ENCODE measurements at regions not wholly inside any gene's neighbourhood (a gene's known extent, or its start where the extent isn't known, plus 50 kb on each side); places are given as distances from the start of the nearest gene placed in this dataset.
"Not testable (repeated sequence)": the region's sequence is repeated elsewhere in the genome, so short reads cannot be mapped to it uniquely, and the experiment has no call there.

DNA sequence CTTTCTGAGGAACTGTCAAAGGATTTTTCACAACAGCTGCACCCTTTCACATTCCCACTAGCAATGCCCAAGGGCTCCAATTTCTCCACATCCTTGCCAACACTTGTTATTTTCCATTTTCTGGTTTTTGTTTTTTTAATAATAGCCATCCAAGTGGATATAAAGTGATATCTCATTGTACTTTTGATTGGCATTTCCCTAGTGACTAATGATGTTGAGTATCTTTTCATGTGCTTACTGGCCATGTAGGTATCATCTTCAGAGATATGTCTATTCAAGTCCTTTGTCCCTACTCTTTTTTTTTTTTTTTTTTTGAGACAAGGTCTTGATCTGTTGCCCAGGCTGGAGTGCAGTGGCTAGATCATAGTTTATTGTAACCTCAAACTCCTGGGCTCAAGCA lies 115.8 kb upstream of the HAND1 start:
- H3K27ac ChIP-seq (ENCODE audit: low read length), result no peak overlapping the region
- no peaks in the 10 kb centered on the region for H3K4me1 ChIP-seq (ENCODE audit: control insufficient read depth, insufficient read depth, low read length)
- H3K4me3 ChIP-seq (ENCODE audit: low read length), result no peak overlapping the region
- no peaks in the 10 kb centered on the region for H3K9me3 ChIP-seq (ENCODE audit: control insufficient read depth, low read depth, low read length)
- no peak for DNase-seq
- H3K27me3 ChIP-seq (ENCODE audit: control insufficient read depth, insufficient read depth, low read length), result peaks cover 11% of the 10 kb centered on the region
- no peaks in the 10 kb centered on the region for H3K36me3 ChIP-seq (ENCODE audit: control insufficient read depth, insufficient read depth, low read length)

DNA sequence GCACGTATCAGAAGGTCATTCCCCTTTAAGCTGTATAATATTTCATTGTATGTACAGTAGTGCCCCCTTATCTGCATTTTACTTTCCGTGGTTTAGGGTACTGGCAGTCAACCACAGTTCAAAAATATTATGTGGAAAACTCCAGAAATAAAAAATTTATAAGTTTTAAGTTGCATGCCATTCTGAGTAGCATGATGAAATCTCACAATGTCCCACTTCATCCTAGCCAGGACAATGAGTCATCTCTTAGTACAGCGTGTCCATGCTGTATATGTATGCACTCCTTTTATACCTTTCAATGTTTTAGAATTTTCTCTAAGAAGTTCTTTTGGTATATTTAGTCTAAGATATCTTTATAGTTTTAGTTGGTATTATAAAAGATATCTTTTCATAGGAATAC lies 115.0 kb upstream of the HAND1 start:
- no peak overlapping the region for H3K4me3 ChIP-seq (ENCODE audit: low read length)
- WGBS (ENCODE audit: insufficient coverage, low lambda C conversion rate), result 71% methylated on average over 1 of the region's 3 CpGs
- no peaks in the 10 kb centered on the region for H3K4me1 ChIP-seq (ENCODE audit: control insufficient read depth, insufficient read depth, low read length)
- no peak for DNase-seq
- peaks cover 13% of the 10 kb centered on the region for H3K27me3 ChIP-seq (ENCODE audit: control insufficient read depth, insufficient read depth, low read length)
- H3K27ac ChIP-seq (ENCODE audit: low read length), result no peak overlapping the region
- H3K36me3 ChIP-seq (ENCODE audit: control insufficient read depth, insufficient read depth, low read length), result no peaks in the 10 kb centered on the region
- no peaks in the 10 kb centered on the region for H3K9me3 ChIP-seq (ENCODE audit: control insufficient read depth, low read depth, low read length)

DNA sequence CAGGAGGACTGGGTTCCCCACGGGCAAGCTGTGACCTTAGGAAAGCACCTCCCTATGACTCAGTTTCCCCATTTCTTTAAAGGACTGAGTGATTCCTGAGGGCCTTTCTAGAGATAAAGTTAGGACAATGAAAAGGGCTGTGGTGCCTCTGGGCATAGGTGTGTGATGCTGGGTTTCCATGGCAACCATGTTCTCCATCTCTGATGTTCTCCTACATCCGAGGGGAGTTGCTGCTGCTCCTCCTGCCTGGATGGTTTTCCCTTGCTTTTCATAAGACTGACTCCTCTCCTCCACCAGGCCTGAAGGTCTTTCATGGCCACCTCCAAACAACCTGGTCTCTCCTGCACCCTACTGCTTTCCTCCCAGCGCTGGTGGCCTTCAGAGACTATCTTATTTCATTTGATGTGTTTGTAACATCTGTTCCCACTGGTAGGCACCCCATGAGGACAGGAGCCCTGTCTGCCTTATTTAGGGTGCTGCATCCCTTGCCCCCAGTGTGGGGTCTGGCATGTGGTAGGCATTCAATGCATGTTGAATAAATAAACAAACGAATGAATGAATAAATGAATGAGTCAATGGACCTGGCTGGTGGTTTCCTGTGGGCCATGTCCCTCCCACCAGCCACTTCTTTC lies 112.2 kb upstream of the HAND1 start:
- H3K9me3 ChIP-seq (ENCODE audit: control insufficient read depth, low read depth, low read length), result no peaks in the 10 kb centered on the region
- no peak for DNase-seq
- WGBS (ENCODE audit: insufficient coverage, low lambda C conversion rate), result 80% methylated on average over 1 of the region's 4 CpGs

DNA sequence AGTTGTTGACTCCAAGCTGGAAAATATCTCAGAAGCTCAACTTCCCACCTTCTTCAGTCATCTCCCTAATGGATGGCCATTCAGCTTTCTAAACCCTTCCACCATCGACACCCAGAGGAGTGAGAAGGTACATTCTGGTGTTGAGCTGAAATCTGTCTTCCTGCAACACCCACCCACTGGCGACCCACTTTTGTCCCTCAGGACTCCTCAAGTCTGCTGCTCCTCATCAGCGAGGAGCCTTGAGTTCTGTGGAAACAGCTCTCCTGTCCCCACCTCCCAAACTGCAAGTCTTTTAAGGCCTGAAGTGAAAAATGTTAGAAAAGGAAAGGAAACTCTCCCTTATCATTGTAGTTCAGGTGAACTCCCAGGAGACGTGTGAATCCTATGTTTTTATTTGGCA lies 111.5 kb upstream of the HAND1 start:
- no peak for DNase-seq
- H3K27me3 ChIP-seq (ENCODE audit: control insufficient read depth, insufficient read depth, low read length), result peaks cover 16% of the 10 kb centered on the region
- no CpG with 5 or more reads among the region's 4 CpGs for WGBS (ENCODE audit: insufficient coverage, low lambda C conversion rate)
- no peaks in the 10 kb centered on the region for H3K4me1 ChIP-seq (ENCODE audit: control insufficient read depth, insufficient read depth, low read length)
- no peaks in the 10 kb centered on the region for H3K36me3 ChIP-seq (ENCODE audit: control insufficient read depth, insufficient read depth, low read length)
- H3K9me3 ChIP-seq (ENCODE audit: control insufficient read depth, low read depth, low read length), result no peaks in the 10 kb centered on the region
- H3K27ac ChIP-seq (ENCODE audit: low read length), result no peak overlapping the region
- H3K4me3 ChIP-seq (ENCODE audit: low read length), result no peak overlapping the region

More for the DNA sequence above, 112.2 kb upstream of the HAND1 start:
- no peaks in the 10 kb centered on the region for H3K36me3 ChIP-seq (ENCODE audit: control insufficient read depth, insufficient read depth, low read length)
- peaks cover 16% of the 10 kb centered on the region for H3K27me3 ChIP-seq (ENCODE audit: control insufficient read depth, insufficient read depth, low read length)
- H3K27ac ChIP-seq (ENCODE audit: low read length), result no peak overlapping the region
- no peak overlapping the region for H3K4me3 ChIP-seq (ENCODE audit: low read length)
- no peaks in the 10 kb centered on the region for H3K4me1 ChIP-seq (ENCODE audit: control insufficient read depth, insufficient read depth, low read length)

DNA sequence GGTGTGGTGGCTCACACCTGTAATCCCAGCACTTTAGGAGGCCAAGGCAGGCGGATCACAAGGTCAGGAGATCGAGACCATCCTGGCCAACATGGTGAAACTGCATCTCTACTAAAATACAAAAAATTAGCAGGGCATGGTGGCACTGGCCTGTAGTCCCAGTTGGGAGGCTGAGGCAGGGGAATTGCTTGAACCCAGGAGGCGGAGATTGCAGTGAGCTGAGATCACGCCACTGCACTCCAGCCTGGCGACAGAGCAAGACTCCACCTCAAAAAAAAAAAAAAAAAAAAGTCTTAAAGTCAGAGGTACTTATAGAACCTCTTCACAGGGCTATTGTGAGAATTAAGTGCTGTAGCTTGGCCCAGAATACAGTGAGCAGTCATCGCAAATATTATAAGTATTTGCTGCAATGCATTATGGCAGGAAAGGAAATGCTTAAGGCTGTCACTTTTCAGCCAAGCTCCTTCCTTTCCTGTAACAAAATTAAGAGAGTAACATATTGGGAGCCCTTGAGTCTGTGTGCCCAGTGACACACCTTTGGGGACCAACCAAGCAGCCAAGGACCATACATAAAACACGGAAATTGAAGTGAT lies 110.9 kb upstream of the HAND1 start:
- H3K36me3 ChIP-seq (ENCODE audit: control insufficient read depth, insufficient read depth, low read length); H3K9me3 ChIP-seq (ENCODE audit: control insufficient read depth, low read depth, low read length); H3K4me1 ChIP-seq (ENCODE audit: control insufficient read depth, insufficient read depth, low read length); DNase-seq; H3K27ac ChIP-seq (ENCODE audit: low read length); H3K4me3 ChIP-seq (ENCODE audit: low read length): not testable (repeated sequence)
- no CpG with 5 or more reads among the region's 7 CpGs for WGBS (ENCODE audit: insufficient coverage, low lambda C conversion rate)
- peaks cover 18% of the 10 kb centered on the region for H3K27me3 ChIP-seq (ENCODE audit: control insufficient read depth, insufficient read depth, low read length)

DNA sequence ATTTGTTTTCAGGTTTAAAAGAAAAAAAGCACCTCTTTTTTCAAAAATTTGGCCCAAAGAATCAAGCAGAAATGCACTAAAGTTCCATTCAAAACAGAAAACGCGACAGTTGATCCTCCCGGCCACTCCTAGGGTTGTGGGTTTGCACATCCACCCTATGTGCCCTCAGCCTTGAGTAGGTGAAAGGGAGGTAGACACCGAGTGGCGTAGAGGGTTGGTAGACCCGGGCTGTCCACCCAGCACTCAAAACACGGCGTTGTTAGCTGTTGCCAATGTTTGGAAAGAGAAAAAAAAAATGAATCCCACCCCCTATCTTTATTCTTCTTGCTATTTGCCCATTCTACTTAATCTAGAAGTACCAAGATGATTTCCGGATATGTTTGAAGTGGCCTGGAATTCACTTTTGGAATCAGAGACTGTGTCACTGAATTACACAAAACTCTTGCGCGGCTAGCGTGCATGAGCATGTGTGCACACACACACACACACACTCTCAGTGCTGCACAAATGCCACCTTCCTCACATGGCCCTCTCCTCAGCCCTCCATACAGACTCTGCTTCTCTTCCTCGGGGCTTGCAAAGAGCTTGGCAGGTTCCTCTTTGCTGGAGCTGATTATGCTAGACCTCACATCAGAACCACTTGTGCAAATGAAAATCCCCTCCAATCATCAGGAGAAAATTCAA lies 110.2 kb upstream of the HAND1 start:
- H3K27me3 ChIP-seq (ENCODE audit: control insufficient read depth, insufficient read depth, low read length), result peaks cover 21% of the 10 kb centered on the region
- no peak overlapping the region for H3K27ac ChIP-seq (ENCODE audit: low read length)
- no peak overlapping the region for H3K4me3 ChIP-seq (ENCODE audit: low read length)
- no peaks in the 10 kb centered on the region for H3K36me3 ChIP-seq (ENCODE audit: control insufficient read depth, insufficient read depth, low read length)
- no peaks in the 10 kb centered on the region for H3K4me1 ChIP-seq (ENCODE audit: control insufficient read depth, insufficient read depth, low read length)
- WGBS (ENCODE audit: insufficient coverage, low lambda C conversion rate), result no CpG with 5 or more reads among the region's 13 CpGs
- H3K9me3 ChIP-seq (ENCODE audit: control insufficient read depth, low read depth, low read length), result no peaks in the 10 kb centered on the region
- DNase-seq, result no peak

DNA sequence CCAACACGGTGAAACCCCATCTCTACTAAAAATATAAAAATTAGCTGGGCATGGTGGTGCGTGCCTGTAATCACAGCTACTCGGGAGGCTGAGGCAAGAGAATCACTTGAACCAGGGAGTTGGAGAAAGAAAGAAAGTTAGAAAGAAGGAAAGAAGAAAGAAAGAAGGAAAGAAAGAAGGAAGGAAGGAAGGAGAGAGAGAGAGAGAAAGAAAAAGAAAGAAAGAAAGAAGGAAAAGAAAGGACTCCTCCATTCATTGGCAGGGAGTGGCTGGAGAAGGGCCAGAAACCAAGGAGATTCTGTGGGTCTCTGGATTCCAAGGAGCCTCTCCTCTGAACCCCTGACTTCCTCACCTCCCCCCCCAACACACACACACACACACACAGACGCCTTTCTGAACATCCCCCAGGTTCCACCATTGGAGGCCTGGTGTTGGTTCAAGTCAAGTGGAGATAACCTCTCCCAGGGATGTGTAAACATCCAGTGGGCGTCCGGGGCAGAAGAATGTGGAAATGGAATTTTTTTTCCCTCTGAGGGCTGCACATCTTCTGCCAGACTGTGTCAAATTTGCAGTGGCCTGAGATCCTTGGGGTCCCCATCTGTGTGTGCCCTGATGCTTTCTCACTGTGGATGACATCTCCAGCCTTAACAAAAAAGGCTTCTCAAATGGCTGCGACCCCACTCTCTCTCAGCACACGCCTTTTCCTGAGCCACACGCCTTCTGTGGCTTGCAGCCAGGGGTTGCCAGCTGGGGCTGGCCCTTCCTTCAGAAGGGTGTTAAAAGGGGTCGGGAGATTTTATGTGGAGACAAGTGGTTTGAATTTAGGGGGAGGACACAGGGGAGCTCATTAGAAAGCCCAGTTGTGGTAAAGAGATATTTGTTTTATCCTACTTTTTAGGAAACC lies 109.3 kb upstream of the HAND1 start:
- Histone ChIP-seq H3K9me3 (ENCODE audit: control insufficient read depth, low read depth, low read length) (no peaks in the 10 kb centered on the region), H3K27ac (ENCODE audit: low read length) (no peak overlapping the region), H3K4me1 (ENCODE audit: control insufficient read depth, insufficient read depth, low read length) (no peaks in the 10 kb centered on the region), H3K4me3 (ENCODE audit: low read length) (no peak overlapping the region), H3K36me3 (ENCODE audit: control insufficient read depth, insufficient read depth, low read length) (no peaks in the 10 kb centered on the region), H3K27me3 (ENCODE audit: control insufficient read depth, insufficient read depth, low read length) (peaks cover 21% of the 10 kb centered on the region)
- 100% methylated on average over 2 of the region's 10 CpGs for WGBS (ENCODE audit: insufficient coverage, low lambda C conversion rate)
- no peak for DNase-seq

DNA sequence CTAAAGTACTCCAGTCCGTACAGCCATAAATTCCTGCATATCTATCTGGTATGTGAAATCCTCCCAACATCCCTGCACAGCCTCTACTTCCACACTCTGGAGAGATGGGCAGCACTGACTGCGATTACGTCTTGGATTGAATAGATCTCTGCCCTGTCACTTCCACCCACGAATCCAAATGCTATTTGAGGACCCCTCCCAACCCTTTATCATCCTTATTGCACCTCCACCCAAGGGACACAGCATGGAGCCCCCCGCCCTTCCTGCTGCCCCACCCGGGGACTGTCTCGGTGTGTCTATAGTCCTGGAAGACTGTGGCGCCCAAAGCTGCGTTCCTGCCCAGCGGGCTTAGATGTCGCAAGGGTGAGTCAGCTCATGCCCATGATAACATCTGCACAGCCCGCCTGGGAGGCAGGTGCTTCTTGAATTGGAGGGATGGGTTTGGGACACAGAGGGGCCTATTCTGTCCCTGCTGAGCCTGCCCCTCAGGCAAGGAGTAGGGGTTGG lies 105.7 kb upstream of the HAND1 start:
- 0% methylated on average over 1 of the region's 12 CpGs for WGBS (ENCODE audit: insufficient coverage, low lambda C conversion rate)
- no peak for DNase-seq
- Histone ChIP-seq H3K27me3 (ENCODE audit: control insufficient read depth, insufficient read depth, low read length) (peaks cover 20% of the 10 kb centered on the region), H3K4me3 (ENCODE audit: low read length) (no peak overlapping the region), H3K27ac (ENCODE audit: low read length) (no peak overlapping the region), H3K4me1 (ENCODE audit: control insufficient read depth, insufficient read depth, low read length) (no peaks in the 10 kb centered on the region), H3K9me3 (ENCODE audit: control insufficient read depth, low read depth, low read length) (no peaks in the 10 kb centered on the region), H3K36me3 (ENCODE audit: control insufficient read depth, insufficient read depth, low read length) (no peaks in the 10 kb centered on the region)

DNA sequence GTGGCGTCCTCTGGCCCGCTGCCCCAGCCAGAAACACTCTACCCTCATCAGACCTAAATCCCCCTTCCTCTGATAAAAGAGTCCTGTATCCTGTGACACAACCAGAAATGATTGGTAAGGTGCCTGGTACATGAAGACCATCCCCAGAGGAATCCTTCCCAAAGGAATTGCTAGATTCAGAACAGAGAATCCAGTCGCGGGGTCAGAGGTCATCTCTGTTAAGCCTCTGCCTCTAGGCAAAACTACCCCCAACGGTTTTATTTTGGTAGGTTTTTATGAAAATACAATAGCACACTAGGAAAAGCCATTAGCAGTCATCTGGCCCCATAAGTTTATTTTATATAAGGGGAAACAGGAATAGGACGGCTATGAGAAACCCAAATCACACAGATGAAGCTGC lies 102.4 kb upstream of the HAND1 start:
- no peak overlapping the region for H3K27ac ChIP-seq (ENCODE audit: low read length)
- no peaks in the 10 kb centered on the region for H3K9me3 ChIP-seq (ENCODE audit: control insufficient read depth, low read depth, low read length)
- no peak overlapping the region for H3K4me3 ChIP-seq (ENCODE audit: low read length)
- no peak for DNase-seq
- H3K36me3 ChIP-seq (ENCODE audit: control insufficient read depth, insufficient read depth, low read length), result no peaks in the 10 kb centered on the region
- 20% methylated on average over 1 of the region's 6 CpGs for WGBS (ENCODE audit: insufficient coverage, low lambda C conversion rate)
- peaks cover 31% of the 10 kb centered on the region for H3K27me3 ChIP-seq (ENCODE audit: control insufficient read depth, insufficient read depth, low read length)
- H3K4me1 ChIP-seq (ENCODE audit: control insufficient read depth, insufficient read depth, low read length), result no peaks in the 10 kb centered on the region

DNA sequence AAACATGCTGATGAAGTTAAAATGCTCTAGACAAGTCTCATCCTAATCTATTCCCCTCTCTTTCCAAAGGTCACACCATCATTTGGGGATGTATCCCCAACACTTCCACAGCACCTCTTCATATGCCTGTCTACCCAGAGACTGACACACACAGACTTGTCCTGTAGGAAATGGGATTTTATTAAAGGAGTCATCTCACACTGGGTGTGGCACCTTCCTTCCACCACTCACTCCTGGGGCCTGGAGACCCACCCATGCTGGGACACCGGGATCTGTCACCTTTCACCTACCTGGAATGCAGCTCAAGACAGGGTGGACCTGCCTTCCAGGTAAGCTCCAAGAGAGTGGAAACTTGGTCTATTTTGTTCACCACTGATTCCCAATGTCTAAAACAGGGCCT lies 99.4 kb upstream of the HAND1 start:
- peaks cover 32% of the 10 kb centered on the region for H3K27me3 ChIP-seq (ENCODE audit: control insufficient read depth, insufficient read depth, low read length)
- H3K36me3 ChIP-seq (ENCODE audit: control insufficient read depth, insufficient read depth, low read length), result no peaks in the 10 kb centered on the region
- no CpG with 5 or more reads among the region's 1 CpG for WGBS (ENCODE audit: insufficient coverage, low lambda C conversion rate)
- H3K9me3 ChIP-seq (ENCODE audit: control insufficient read depth, low read depth, low read length), result no peaks in the 10 kb centered on the region
- no peak overlapping the region for H3K27ac ChIP-seq (ENCODE audit: low read length)
- no peaks in the 10 kb centered on the region for H3K4me1 ChIP-seq (ENCODE audit: control insufficient read depth, insufficient read depth, low read length)
- no peak overlapping the region for H3K4me3 ChIP-seq (ENCODE audit: low read length)
- DNase-seq, result no peak
